Tibial nerve (tissue), 4 donors: ENCODE measurements at regions not wholly inside any gene's neighbourhood (a gene's known extent, or its start where the extent isn't known, plus 50 kb on each side); places are given as distances from the start of the nearest gene placed in this dataset.

Experiments used
- CTCF ChIP-seq, 5 experiments: fragments of 200-600 bp in 3 of 5; fragments of 450-650 bp in 2 of 5; sonication (generic) in 3 of 5; IDR thresholded peaks; one replicate each; pipeline ENCODE4 v1.5.1; 2016 to 2019; ENCODE audit warnings: antibody characterized with exemption in 5 of 5, mild to moderate bottlenecking in 3 of 5, moderate library complexity in 2 of 5
- EP300 ChIP-seq, 2 donors: sonication (generic); formaldehyde crosslinking; IDR thresholded peaks; one replicate each; pipeline ENCODE4 v1.6.1; 2017; ENCODE audit warnings: antibody characterized with exemption in 2 of 2, mild to moderate bottlenecking in 1 of 2
- POLR2A ChIP-seq, 2 donors: fragments of 450-650 bp; IDR thresholded peaks; one replicate each; pipeline ENCODE4 v1.6.1; 2017; ENCODE audit warnings: antibody characterized with exemption in 2 of 2, mild to moderate bottlenecking in 2 of 2, moderate library complexity in 2 of 2

DNA sequence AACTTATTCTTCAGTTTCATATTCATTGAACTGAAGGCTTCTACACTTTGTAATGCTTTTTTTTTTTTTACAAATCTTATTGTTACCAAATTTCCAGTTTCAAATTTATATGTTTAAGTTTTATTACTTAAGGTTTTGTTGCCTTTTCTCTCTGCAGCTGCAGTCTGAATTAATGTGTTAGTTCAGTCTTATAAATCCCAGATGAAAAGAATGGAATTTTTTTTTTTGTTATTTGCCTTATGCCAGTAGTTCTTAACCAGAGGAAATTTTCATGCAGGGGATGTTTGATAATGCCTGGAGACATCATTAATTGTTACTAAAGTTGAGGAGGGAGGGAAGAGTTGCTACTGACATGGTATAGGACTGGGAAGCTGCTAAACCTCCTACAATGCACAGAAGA lies 367.9 kb upstream of the SPRY2 start:
- TF ChIP-seq CTCF (IDR thresholded peaks at IDR 0.05) = no peak
- no peak for TF ChIP-seq EP300 (IDR thresholded peaks at IDR 0.05)
- no peak for TF ChIP-seq POLR2A (IDR thresholded peaks at IDR 0.05)
